ENCODE measurements at regions not wholly inside any gene's neighbourhood (a gene's known extent, or its start where the extent isn't known, plus 50 kb on each side); places are given as distances from the start of the nearest gene placed in this dataset.

DNA sequence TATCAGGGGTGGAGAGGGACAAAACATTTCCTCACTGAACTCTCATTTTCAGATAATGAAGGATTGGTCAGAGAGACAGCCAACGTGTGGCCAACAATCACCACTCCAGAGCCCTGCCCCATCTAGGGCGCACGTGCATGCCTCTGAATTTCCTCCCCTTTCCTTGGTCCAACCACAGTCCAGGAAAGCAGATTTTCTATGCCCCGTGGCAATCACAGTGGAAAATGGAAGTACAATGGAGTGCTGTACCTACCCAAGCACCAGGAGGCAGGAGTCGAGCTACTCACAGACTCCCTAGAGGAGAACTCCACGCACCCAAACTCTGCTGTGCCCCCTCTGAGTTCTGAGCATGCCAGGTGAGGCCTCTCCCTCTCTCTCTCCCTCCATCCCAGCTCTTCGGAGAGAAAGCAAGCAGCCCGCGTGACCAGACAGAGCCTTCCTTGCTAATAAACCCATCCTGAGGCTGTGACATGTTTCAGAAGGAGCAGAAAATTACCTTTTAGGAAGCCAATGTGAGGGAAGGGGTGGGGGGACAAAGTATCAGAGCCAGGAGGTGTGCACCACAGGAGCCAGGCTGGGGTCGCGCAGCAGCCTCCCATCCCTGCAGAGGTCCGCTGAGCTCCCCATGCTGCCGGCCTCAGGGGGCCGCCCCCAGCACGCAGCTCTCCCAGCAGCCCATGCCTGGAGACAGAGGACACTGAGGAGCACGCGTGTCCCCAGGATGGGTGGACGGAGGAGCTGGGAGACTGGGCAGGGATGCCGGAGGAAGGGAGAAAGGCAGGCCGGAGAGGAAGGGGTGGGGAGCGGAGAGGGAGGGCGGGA, 73.4 kb downstream of the PITPNM2 start:
- ChIA-PET POLR2A (no interaction called here), CTCF (interaction anchor here (1.1 to 5.3 kb wide), 5 partner anchors 12 to 46 kb away, joined by 3 to 40 read pairs (median 4); no protein-coding TSS in a partner anchor)
- no peak overlapping the region for H3K27ac ChIP-seq (ENCODE audit: insufficient read depth in 1 of 2, low read depth in 1 of 2, low read length in 2 of 2, poor library complexity in 1 of 2, severe bottlenecking in 2 of 2)

GRCh38 chr12:123076604-123077297, 74.1 kb downstream of the PITPNM2 start:
- H3K9me3 ChIP-seq (ENCODE audit: control extremely low read depth in 1 of 5, control insufficient read depth in 4 of 5, insufficient read depth in 2 of 5, low read depth in 1 of 5, low read length in 4 of 5) = no peaks in the 10 kb centered on the region
- H3K27me3 ChIP-seq (replicated peaks in 2 of 5; ENCODE audit: control insufficient read depth in 4 of 5, insufficient read depth in 5 of 5, low read length in 4 of 5) = no peaks in the 10 kb centered on the region
- H3K36me3 ChIP-seq (ENCODE audit: control insufficient read depth in 4 of 4, insufficient read depth in 4 of 4, low read length in 3 of 4) = peaks cover 0 to 4% (median 0%) of the 10 kb centered on the region in 4 experiments
- peaks cover 0 to 23% (median 16%) of the 10 kb centered on the region in 4 experiments for H3K4me1 ChIP-seq (ENCODE audit: control extremely low read depth in 1 of 4, control insufficient read depth in 4 of 4, insufficient read depth in 4 of 4, low read length in 3 of 4)
- ChIA-PET POLR2A (no interaction called here), CTCF (interaction anchor here (1.4 to 5.3 kb wide), 2 partner anchors 13 to 33 kb away, joined by 4 to 40 read pairs; no protein-coding TSS in a partner anchor)
- WGBS (ENCODE audit: insufficient coverage) = 80% methylated on average over 8 of the region's 11 CpGs
- peak in 1 of 3 donors; percentile 28 for DNase-seq
- H3K27ac ChIP-seq (ENCODE audit: insufficient read depth in 1 of 2, low read depth in 1 of 2, low read length in 2 of 2, poor library complexity in 1 of 2, severe bottlenecking in 2 of 2) = no peak overlapping the region
- H3K4me3 ChIP-seq (ENCODE audit: control insufficient read depth in 1 of 7, extremely low read depth in 1 of 7, insufficient read depth in 4 of 7, low read depth in 2 of 7, low read length in 6 of 7) = no peak overlapping the region

More for the DNA sequence above, 73.4 kb downstream of the PITPNM2 start:
- H3K9me3 ChIP-seq (ENCODE audit: control extremely low read depth in 1 of 5, control insufficient read depth in 4 of 5, insufficient read depth in 2 of 5, low read depth in 1 of 5, low read length in 4 of 5) = no peaks in the 10 kb centered on the region
- 94% methylated on average over 21 of the region's 22 CpGs for WGBS (ENCODE audit: insufficient coverage)
- no peak overlapping the region for H3K4me3 ChIP-seq (ENCODE audit: control insufficient read depth in 1 of 7, extremely low read depth in 1 of 7, insufficient read depth in 4 of 7, low read depth in 2 of 7, low read length in 6 of 7)
- H3K4me1 ChIP-seq (ENCODE audit: control extremely low read depth in 1 of 4, control insufficient read depth in 4 of 4, insufficient read depth in 4 of 4, low read length in 3 of 4) = peaks cover 0 to 23% (median 16%) of the 10 kb centered on the region in 4 experiments
- DNase-seq = no peak
- peaks cover 0 to 4% (median 0%) of the 10 kb centered on the region in 4 experiments for H3K36me3 ChIP-seq (ENCODE audit: control insufficient read depth in 4 of 4, insufficient read depth in 4 of 4, low read length in 3 of 4)
- no peaks in the 10 kb centered on the region for H3K27me3 ChIP-seq (replicated peaks in 2 of 5; ENCODE audit: control insufficient read depth in 4 of 5, insufficient read depth in 5 of 5, low read length in 4 of 5)

DNA sequence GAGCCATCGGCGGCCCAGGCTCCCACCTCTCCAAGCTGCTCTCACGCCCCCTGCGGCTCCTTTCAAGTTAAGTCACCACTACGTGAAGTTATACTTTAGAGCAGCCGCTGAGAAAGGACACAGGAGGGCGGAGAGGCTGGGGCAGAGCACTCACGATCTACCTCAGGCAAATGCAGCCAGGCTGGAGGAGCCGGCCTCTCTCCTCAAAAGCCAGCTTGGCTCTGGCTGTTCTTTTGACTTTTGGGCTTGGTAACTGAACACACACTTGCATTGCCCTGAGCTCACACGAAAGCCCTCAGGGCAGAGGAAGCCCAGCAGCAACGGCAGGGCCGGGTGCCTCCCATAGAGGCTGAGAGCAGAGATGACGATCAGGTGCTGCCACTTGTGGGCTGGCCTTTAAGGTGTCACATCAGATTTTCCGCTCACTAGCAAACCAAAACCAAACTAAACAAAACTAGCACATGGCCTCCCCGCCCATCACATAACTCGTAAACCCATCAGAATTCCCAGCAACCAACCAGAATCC, 75.2 kb downstream of the PITPNM2 start:
- WGBS (ENCODE audit: insufficient coverage) = 96% methylated on average over 16 of the region's 16 CpGs
- ChIA-PET POLR2A (interaction anchor here (0.6 kb wide), 1 partner anchor 250 kb away, joined by 4 read pairs; no protein-coding TSS in a partner anchor), CTCF (interaction anchor here (0.6 to 5.3 kb wide), 4 partner anchors 9 to 32 kb away, joined by 3 to 40 read pairs (median 4); no protein-coding TSS in a partner anchor)
- no peak overlapping the region for H3K4me3 ChIP-seq (ENCODE audit: control insufficient read depth in 1 of 7, extremely low read depth in 1 of 7, insufficient read depth in 4 of 7, low read depth in 2 of 7, low read length in 6 of 7)
- no peaks in the 10 kb centered on the region for H3K9me3 ChIP-seq (ENCODE audit: control extremely low read depth in 1 of 5, control insufficient read depth in 4 of 5, insufficient read depth in 2 of 5, low read depth in 1 of 5, low read length in 4 of 5)
- no peak overlapping the region for H3K27ac ChIP-seq (ENCODE audit: insufficient read depth in 1 of 2, low read depth in 1 of 2, low read length in 2 of 2, poor library complexity in 1 of 2, severe bottlenecking in 2 of 2)
- no peaks in the 10 kb centered on the region for H3K27me3 ChIP-seq (replicated peaks in 2 of 5; ENCODE audit: control insufficient read depth in 4 of 5, insufficient read depth in 5 of 5, low read length in 4 of 5)
- DNase-seq = no peak
- peaks cover 0 to 26% (median 17%) of the 10 kb centered on the region in 4 experiments for H3K4me1 ChIP-seq (ENCODE audit: control extremely low read depth in 1 of 4, control insufficient read depth in 4 of 4, insufficient read depth in 4 of 4, low read length in 3 of 4)
- H3K36me3 ChIP-seq (ENCODE audit: control insufficient read depth in 4 of 4, insufficient read depth in 4 of 4, low read length in 3 of 4) = peaks cover 0 to 4% (median 0%) of the 10 kb centered on the region in 4 experiments

DNA sequence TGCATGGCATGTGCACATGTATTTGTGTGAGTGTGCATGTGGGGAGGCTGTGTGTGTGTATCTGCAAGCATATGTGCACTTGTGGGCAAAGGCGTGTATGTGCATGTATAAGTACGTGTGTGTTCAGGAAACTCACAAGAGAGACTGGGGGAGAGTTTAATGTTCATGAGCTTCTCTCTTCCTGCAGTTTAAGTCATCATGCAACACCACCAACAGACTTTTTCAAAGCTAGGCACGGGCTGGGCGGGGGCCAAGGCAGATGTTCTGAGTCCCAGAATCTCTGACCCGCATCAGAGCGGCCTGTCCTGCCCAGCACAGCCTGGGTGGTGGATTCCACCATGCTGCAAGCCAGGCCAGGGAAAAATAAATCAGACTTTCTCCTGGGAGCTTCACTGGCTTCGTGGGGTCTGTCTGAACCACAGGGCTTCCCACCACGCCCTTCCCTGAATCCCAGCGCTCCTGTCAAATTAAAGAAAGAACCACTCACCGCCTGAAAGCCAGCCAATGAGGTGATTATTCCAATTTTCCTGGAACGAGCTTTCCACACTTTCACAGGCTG, 75.7 kb downstream of the PITPNM2 start:
- POLR2A ChIA-PET = interaction anchor here (0.6 kb wide), 1 partner anchor 249 kb away, joined by 4 read pairs; no protein-coding TSS in a partner anchor
- Histone ChIP-seq H3K27ac (ENCODE audit: insufficient read depth in 1 of 2, low read depth in 1 of 2, low read length in 2 of 2, poor library complexity in 1 of 2, severe bottlenecking in 2 of 2) (no peak overlapping the region), H3K36me3 (ENCODE audit: control insufficient read depth in 4 of 4, insufficient read depth in 4 of 4, low read length in 3 of 4) (peaks cover 0 to 4% (median 0%) of the 10 kb centered on the region in 4 experiments), H3K9me3 (ENCODE audit: control extremely low read depth in 1 of 5, control insufficient read depth in 4 of 5, insufficient read depth in 2 of 5, low read depth in 1 of 5, low read length in 4 of 5) (no peaks in the 10 kb centered on the region), H3K4me1 (ENCODE audit: control extremely low read depth in 1 of 4, control insufficient read depth in 4 of 4, insufficient read depth in 4 of 4, low read length in 3 of 4) (peaks cover 0 to 30% (median 21%) of the 10 kb centered on the region in 4 experiments), H3K4me3 (ENCODE audit: control insufficient read depth in 1 of 7, extremely low read depth in 1 of 7, insufficient read depth in 4 of 7, low read depth in 2 of 7, low read length in 6 of 7) (no peak overlapping the region), H3K27me3 (replicated peaks in 2 of 5; ENCODE audit: control insufficient read depth in 4 of 5, insufficient read depth in 5 of 5, low read length in 4 of 5) (no peaks in the 10 kb centered on the region)
- WGBS (ENCODE audit: insufficient coverage) = 92% methylated on average over 9 of the region's 11 CpGs
- DNase-seq = peak in 1 of 3 donors; percentile 21
- CTCF ChIA-PET = interaction anchor here (0.6 to 5.3 kb wide), 4 partner anchors 9 to 31 kb away, joined by 3 to 40 read pairs (median 4); no protein-coding TSS in a partner anchor

- Histone ChIP-seq H3K36me3 (ENCODE audit: control insufficient read depth in 4 of 4, insufficient read depth in 4 of 4, low read length in 3 of 4) (peaks cover 0 to 4% (median 0%) of the 10 kb centered on the region in 4 experiments), H3K27ac (ENCODE audit: insufficient read depth in 1 of 2, low read depth in 1 of 2, low read length in 2 of 2, poor library complexity in 1 of 2, severe bottlenecking in 2 of 2) (no peak overlapping the region), H3K4me3 (ENCODE audit: control insufficient read depth in 1 of 7, extremely low read depth in 1 of 7, insufficient read depth in 4 of 7, low read depth in 2 of 7, low read length in 6 of 7) (no peak overlapping the region), H3K4me1 (ENCODE audit: control extremely low read depth in 1 of 4, control insufficient read depth in 4 of 4, insufficient read depth in 4 of 4, low read length in 3 of 4) (peaks cover 0 to 30% (median 21%) of the 10 kb centered on the region in 4 experiments), H3K9me3 (ENCODE audit: control extremely low read depth in 1 of 5, control insufficient read depth in 4 of 5, insufficient read depth in 2 of 5, low read depth in 1 of 5, low read length in 4 of 5) (no peaks in the 10 kb centered on the region), H3K27me3 (replicated peaks in 2 of 5; ENCODE audit: control insufficient read depth in 4 of 5, insufficient read depth in 5 of 5, low read length in 4 of 5) (no peaks in the 10 kb centered on the region)
- no peak for DNase-seq
- POLR2A ChIA-PET = no interaction called here
- 100% methylated on average over 5 of the region's 8 CpGs for WGBS (ENCODE audit: insufficient coverage)
- CTCF ChIA-PET = interaction anchor here (0.9 to 5.3 kb wide), 3 partner anchors 10 to 30 kb away, joined by 3 to 40 read pairs (median 5); no protein-coding TSS in a partner anchor
Measured at GRCh38 chr12:123073962-123074801, 76.7 kb downstream of the PITPNM2 start.

DNA sequence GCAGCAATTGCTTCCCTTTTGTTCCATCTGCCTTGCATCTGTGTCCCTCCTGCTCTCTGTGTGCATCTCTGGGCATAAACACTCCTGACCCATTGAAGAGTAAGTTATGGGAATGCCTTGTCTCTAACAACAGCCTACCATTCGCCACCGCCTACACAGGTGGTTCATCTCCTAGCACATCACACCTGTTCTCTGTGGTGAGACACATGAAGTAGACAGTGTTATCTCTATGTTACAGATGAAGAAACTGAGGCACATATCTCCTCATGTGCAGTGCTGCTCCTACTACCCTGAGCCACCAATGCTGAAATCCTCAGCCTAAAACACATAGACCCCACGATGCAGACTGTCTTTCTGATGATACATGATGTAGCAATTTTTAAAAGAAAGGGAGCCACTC, 77.6 kb downstream of the PITPNM2 start:
- Histone ChIP-seq H3K4me3 (ENCODE audit: control insufficient read depth in 1 of 7, extremely low read depth in 1 of 7, insufficient read depth in 4 of 7, low read depth in 2 of 7, low read length in 6 of 7) (no peak overlapping the region), H3K27ac (ENCODE audit: insufficient read depth in 1 of 2, low read depth in 1 of 2, low read length in 2 of 2, poor library complexity in 1 of 2, severe bottlenecking in 2 of 2) (no peak overlapping the region), H3K27me3 (replicated peaks in 2 of 5; ENCODE audit: control insufficient read depth in 4 of 5, insufficient read depth in 5 of 5, low read length in 4 of 5) (no peaks in the 10 kb centered on the region), H3K9me3 (ENCODE audit: control extremely low read depth in 1 of 5, control insufficient read depth in 4 of 5, insufficient read depth in 2 of 5, low read depth in 1 of 5, low read length in 4 of 5) (no peaks in the 10 kb centered on the region), H3K4me1 (ENCODE audit: control extremely low read depth in 1 of 4, control insufficient read depth in 4 of 4, insufficient read depth in 4 of 4, low read length in 3 of 4) (peaks cover 0 to 30% (median 16%) of the 10 kb centered on the region in 4 experiments), H3K36me3 (ENCODE audit: control insufficient read depth in 4 of 4, insufficient read depth in 4 of 4, low read length in 3 of 4) (peaks cover 0 to 4% (median 0%) of the 10 kb centered on the region in 4 experiments)
- ChIA-PET POLR2A (no interaction called here), CTCF (interaction anchor here (0.7 to 1.1 kb wide), 3 partner anchors 13 to 150 kb away, joined by 3 read pairs; no protein-coding TSS in a partner anchor)
- 83% methylated on average over 1 of the region's 3 CpGs for WGBS (ENCODE audit: insufficient coverage)
- DNase-seq = no peak
